Stimulated activated CD8-positive, alpha-beta memory T cell treated with anti-CD3 and anti-CD28 coated beads, Interleukin-4, amount 100 ng/mL, for 4 hours (primary cell): ENCODE measurements at regions not wholly inside any gene's neighbourhood (a gene's known extent, or its start where the extent isn't known, plus 50 kb on each side); places are given as distances from the start of the nearest gene placed in this dataset.

Experiments used
- DNase-seq, 2 donors: peaks; one replicate each; pipeline ENCODE4 v3.0.0-alpha.2; 2020; ENCODE audit warnings: low read depth in 2 of 2, low spot score in 1 of 2

GRCh38 chr9:690517-691111 is 150.9 kb upstream of the DMRT1 start:
- DNase-seq, result no peak

DNA sequence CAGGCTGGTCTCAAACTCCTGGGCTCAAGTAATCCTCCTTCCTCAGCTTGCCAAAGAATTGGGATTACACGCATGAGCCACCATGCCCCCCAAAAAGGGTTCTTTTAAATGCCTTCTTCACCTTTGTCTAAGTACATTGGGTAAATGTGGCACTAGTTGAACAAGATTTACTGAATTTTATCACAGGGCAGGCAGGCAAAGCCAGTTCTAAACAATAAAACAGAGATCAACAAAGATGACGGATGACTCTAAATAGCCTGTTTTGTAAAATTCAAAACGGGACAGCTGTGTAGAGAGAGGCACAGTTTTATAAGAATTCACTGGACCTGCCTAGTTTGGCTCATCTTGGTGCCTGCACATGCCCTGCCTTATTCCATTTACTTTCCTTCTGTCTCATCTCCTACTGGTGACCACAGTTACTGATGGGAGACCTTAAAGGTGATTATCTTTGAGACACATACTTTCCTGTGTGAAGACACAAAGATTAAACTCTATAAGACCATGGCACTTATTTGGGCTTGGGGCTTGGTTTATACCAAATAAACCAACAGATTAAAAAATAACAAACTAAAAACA is 149.6 kb upstream of the DMRT1 start:
- no peak for DNase-seq

- DNase-seq, result no peak
Observed at GRCh38 chr9:692636-693129, 148.8 kb upstream of the DMRT1 start.

GRCh38 chr9:693201-694091 is 148.1 kb upstream of the DMRT1 start:
- DNase-seq, result no peak

- no peak for DNase-seq
Observed at GRCh38 chr9:694092-694402, 147.4 kb upstream of the DMRT1 start.

DNA sequence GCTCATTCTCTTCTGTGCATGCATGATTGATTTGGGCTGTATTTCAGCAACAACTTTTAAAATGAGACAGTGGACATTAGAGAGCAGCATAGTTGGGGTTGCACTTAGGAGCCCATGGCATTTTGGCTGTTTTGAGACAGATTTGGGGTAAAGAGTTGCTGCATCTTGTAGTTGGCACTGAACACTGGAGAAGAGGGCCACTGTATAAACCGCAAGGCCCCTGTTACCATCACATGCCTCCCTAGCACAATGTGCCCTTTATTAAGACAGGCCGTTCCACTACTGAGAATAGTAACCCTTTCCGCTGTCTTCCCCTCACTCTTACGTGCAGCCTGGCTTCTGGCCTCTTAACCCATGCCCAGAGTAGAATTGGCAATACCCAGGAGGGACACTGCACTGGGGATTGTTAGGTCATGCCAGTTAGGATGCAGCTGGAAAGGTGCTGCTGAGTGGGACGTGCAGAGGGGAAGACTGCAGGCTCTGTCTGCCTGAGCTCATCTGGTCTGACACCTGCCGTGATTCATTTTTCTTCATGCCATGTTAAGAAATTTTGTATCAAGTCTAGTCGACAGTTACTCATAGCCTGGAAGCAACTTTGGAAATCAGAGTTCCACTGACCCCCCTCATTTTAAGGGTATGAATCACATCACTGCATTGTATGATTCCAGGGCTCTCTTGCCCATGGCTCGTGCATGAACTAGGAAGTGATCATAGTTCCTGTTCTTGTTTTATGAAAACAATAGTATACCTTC is 146.9 kb upstream of the DMRT1 start:
- DNase-seq, result no peak

GRCh38 chr9:695252-695651 is 146.2 kb upstream of the DMRT1 start:
- DNase-seq, result no peak

- DNase-seq, result no peak
Observed at GRCh38 chr9:696332-697323, 144.9 kb upstream of the DMRT1 start.

GRCh38 chr9:698276-698675 is 143.2 kb upstream of the DMRT1 start:
- DNase-seq, result no peak

GRCh38 chr9:698954-699353 is 142.5 kb upstream of the DMRT1 start:
- no peak for DNase-seq

DNA sequence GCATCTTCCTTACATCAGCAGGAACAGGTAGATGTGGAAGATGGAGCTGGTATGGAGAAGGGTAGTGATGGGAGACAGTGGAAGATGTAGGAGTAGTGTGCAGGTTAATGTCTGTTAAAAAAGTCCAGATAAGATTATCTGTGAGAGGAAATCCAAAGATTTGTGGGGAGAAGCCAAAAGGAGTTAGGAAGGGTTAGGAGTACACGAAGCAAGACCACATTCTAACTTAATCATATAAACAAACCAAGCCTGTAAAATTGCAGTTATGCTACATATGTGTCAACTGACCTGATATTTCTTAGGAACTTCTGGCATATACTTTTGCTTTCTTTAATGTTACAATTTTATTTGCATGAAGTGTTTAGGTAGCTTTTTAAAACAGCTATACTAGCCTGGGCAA is 142.1 kb upstream of the DMRT1 start:
- DNase-seq, result no peak

- DNase-seq, result no peak
Observed at GRCh38 chr9:700365-701282, 140.9 kb upstream of the DMRT1 start.

- DNase-seq, result no peak
Observed at GRCh38 chr9:703392-703791, 138.1 kb upstream of the DMRT1 start.

DNA sequence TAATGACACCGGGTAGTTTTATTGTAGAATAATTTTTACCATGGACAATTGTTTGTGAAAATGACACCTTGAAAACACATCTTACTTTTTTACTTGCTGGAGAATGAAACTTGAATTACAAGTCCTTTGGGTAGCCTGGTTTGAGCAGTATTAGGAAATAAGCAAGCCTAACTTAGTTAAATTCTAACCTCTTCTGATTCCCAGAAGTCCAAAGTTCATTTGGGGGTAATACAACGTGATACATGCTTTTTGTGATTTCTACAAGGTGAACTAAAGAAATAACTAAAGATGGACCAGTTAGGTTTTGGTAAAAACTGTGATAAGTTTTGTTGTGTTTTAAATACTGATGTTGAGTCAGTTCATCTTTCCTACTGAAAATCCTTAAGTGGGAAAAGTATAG is 135.4 kb upstream of the DMRT1 start:
- DNase-seq, result no peak

DNA sequence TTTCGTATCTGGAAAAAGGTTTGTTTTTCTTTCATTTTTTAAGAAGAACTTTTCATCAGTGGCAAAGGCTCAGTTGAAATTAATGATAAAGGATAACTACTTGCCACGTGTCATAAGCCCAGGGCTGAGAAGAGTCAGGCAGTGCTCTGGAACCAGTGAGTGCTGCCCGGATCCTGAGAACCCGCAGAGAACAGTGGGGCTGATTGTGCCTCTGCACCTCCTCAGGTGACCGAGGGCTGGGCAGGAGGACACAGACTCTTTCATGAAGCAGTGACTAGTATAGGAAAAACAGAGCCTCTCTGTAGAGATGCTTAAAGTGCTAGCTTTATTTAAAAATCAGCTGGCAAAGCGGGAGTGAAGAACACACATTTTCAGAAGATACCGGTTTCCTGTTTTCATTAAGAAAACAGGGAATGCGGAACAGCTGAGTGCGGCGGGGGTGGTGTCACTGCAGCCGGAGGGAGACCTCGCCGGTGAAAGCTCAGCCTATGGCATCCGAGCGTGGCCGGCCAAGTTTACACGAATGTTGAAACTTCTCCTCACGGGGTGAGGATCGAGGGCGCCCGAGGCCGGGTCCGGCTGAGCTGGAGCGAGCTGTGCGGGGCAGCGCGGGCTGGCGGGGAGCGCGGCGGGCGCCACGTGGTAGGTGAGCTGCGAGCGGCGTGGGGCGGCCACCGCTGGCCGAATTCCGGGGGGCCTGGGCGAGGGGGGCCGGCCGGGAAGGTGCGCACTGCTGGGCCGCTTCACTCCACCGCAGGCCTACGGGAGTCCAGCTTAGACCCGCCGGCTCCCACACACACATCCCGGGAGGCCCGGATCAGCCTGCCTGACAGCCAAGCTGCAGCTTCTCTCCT is 134.7 kb upstream of the DMRT1 start:
- no peak for DNase-seq

DNA sequence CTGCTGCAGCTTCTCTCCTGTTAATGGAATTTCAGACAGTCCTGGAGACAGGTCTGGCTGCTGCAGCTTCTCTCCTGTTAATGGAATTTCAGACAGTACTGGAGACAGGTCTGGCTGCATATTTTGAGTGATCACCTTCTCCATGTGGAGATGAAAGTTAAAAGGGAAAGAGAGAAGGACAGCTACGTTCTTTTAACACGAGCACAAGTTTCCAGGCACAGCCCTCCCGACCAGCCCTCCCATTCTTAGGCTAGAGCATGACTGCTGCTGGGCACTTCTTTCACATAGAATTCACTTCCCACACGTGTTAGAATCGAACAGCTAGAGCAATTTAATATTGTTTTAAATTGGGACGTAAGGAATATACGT is 133.3 kb upstream of the DMRT1 start:
- no peak for DNase-seq

- no peak for DNase-seq
Observed at GRCh38 chr9:708551-709432, 132.7 kb upstream of the DMRT1 start.
